ENCODE measurements at regions not wholly inside any gene's neighbourhood (a gene's known extent, or its start where the extent isn't known, plus 50 kb on each side); places are given as distances from the start of the nearest gene placed in this dataset.
A peak's percentile ranks its signal among the peaks of the same experiment; 100 is the strongest.
"Not testable (repeated sequence)": the region's sequence is repeated elsewhere in the genome, so short reads cannot be mapped to it uniquely, and the experiment has no call there.

DNA sequence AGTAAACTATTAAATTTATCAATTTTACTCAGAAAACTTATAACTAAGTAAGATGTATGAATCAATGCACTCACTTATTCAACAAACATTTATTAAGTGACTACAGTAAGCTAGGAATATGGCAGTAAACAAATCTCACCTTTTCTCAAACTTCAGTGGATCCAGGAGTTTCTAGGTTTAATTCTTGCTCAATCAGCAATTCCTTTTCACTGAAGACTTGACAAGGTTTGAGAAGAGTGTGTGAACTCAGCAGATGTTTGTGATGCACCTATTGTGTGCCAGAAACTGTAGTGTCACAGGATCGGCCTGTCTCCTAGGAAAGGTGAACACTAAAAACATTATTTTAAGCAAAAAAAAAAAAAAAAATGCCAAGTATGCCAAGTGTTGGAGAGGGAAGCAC lies 167.8 kb downstream of the ALG10 start:
- DNase-seq (ENCODE audit: low spot score) = no peak

GRCh38 chr12:34198924-34199323 lies 176.6 kb downstream of the ALG10 start:
- DNase-seq (ENCODE audit: low spot score) = no peak

GRCh38 chr12:34203866-34204620 lies 181.7 kb downstream of the ALG10 start:
- no peak for DNase-seq (ENCODE audit: low spot score)

DNA sequence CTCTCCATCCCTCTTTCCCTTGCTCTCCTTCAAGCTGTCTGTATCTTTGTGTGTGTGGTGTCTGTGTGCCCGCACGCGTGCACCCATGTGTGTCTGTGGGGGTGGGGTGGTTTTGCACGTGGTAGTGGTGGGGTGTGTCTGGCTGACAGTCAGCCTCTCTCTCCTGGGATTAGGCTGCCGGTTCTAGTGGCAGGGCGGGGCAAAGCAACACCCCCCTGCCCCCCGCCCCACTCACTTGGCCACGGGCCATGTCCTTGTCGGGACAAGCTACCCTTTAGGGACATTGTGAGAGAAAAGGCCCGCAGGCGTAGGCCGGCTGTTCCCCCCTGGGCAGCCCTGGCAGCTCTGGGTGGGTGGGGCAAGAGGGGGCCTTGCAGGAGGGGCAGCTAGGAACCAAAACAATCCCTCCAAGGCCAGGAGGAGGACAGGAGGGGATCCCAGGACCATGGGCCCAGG lies 182.6 kb downstream of the ALG10 start:
- no peak for DNase-seq (ENCODE audit: low spot score)

DNA sequence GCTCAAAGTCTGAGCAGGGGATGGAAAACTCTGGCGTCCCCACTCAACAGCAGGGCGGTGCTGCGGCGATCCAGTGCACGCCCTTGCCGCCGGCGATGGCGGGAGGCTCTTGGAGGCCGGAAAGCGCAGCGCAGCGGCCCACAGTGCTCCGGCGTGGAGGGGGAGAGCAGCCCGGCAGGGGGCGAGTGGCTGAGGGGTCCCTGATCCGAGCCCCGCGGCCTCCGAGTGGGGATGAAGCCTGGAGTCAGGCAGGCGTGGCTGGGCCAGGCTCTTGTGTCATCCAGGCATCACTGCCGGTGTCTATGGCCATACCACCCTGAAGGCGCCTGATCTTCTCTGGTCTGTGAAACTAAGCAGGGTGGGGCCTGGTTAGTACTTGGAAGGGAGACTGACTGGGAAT lies 183.1 kb downstream of the ALG10 start:
- DNase-seq (ENCODE audit: low spot score) = no peak

GRCh38 chr12:34206061-34206785 lies 183.9 kb downstream of the ALG10 start:
- no peak for DNase-seq (ENCODE audit: low spot score)

GRCh38 chr12:34207858-34208257 lies 185.6 kb downstream of the ALG10 start:
- DNase-seq (ENCODE audit: low spot score) = no peak

DNA sequence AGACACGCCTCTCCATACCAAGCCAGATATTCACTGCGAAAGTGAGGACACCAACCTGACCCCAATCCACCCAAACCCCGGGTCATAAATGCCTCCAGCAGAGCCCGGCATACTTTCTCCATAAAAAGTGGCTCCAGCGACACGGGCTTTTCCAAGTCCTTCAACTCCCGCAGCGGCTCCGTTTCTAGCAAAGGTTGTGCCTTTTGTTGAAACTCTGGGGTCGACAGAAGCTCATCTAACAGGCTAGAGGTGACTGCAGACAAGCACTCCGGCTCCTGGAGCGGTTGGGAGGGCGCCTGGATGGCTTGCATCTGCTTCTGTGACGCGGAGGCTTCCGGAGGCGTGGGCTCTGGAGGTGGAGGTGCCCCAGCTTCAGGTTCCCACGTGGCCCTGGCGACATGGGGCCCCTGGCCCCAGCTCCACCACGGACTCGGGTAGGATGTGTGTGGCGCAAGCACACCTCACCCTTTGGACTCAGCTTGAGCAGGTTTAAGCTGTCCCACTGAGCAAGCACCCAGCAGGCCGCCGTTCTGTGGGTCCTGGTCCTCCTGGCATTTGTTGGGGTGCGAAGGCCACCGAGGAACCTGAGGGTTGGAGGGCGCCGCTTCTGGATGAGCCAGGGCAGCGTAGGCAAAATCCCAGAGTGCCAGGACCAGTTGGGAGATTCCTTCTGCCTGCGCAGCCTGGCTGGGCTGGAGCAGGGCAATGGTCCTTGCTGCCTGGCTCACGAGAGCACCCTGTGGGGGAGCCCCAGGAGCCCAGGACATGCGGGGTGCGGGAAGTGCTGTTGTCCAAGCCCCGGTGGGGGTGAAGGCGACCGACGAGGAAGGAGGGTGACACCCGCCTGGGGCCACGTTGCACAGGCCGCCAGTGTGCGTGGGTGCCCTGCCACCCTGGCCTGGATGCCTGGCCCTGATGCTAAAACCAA lies 186.3 kb downstream of the ALG10 start:
- no peak for DNase-seq (ENCODE audit: low spot score)

DNA sequence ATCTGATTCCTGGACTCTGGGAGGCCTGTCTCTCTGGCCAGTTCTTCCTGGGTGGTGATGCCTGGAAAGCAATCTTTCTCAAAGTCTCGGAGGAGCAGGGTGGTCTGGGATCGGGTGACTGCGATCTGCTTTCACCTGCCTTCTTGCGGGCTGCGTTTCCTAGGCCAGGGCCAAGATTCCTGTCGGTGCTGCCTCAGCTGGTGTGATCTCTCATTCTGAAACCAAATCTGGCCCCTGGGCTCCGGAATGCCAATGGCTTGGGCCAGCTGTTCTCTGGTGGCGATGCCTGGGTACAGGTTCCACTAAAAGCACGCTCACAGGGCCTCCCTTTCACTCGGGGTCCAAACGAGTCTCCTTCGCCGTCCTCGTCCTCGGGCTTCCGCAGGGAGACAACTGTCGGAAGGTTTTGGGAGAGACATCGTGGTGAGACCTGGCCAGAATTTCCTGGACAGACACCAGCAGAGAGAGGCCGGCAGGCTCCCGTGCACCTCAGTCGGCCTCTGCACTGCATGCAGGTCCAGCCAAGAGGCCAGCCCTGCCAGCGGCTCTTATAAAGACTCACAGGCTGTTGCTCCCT lies 187.1 kb downstream of the ALG10 start:
- DNase-seq (ENCODE audit: low spot score) = no peak

GRCh38 chr12:34210183-34210582 lies 187.9 kb downstream of the ALG10 start:
- no peak for DNase-seq (ENCODE audit: low spot score)

- DNase-seq (ENCODE audit: low spot score) = no peak
Observed at GRCh38 chr12:34210689-34211530, 188.6 kb downstream of the ALG10 start.

DNA sequence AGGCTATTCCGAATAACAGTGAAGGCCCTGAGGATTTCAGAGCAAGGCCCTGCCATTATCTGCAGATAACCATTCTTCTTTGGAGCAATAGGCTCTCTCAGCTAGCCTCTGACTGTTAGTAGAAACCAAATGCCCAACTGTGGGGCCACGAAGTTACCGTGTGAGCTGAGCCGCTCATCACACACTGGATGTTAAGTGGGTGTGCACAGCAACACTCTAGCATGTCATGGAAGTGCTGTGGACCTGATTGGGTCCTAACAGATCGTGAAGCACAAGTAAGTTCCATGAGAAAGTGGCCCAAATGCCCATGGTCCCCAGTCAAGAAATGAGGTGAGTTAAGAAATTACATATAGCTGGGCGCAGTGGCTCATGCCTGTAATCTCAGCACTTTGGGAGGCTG lies 190.4 kb downstream of the ALG10 start:
- no peak for DNase-seq (ENCODE audit: low spot score)

GRCh38 chr12:34214011-34214410 lies 191.7 kb downstream of the ALG10 start:
- DNase-seq (ENCODE audit: low spot score) = no peak

- DNase-seq (ENCODE audit: low spot score) = no peak
Observed at GRCh38 chr12:34215213-34215892, 193.1 kb downstream of the ALG10 start.

- no peak for DNase-seq (ENCODE audit: low spot score)
Observed at GRCh38 chr12:34215893-34216285, 193.6 kb downstream of the ALG10 start.

DNA sequence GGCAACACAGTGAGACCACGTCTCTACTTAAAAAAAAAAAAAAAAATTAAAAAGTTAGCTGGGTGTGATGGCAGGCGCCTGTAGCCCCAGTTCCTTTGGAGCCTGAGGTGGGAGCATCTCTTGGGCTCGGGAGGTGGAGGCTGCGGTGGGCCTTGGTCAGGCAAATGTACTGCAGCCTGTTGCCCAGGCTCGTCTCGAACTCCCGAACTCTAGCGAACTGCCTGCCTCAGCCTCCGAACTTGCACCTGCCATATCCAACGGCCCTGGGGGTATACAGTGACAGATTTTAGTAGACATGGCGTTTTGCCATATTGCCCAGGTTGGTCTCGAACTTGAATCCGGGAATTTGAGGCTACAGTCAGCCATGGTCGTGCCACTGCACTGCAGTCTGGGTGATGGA lies 195.4 kb downstream of the ALG10 start:
- no peak for DNase-seq (ENCODE audit: low spot score)

GRCh38 chr12:34218193-34219045 lies 196.1 kb downstream of the ALG10 start:
- DNase-seq (ENCODE audit: low spot score) = peak; percentile 62

DNA sequence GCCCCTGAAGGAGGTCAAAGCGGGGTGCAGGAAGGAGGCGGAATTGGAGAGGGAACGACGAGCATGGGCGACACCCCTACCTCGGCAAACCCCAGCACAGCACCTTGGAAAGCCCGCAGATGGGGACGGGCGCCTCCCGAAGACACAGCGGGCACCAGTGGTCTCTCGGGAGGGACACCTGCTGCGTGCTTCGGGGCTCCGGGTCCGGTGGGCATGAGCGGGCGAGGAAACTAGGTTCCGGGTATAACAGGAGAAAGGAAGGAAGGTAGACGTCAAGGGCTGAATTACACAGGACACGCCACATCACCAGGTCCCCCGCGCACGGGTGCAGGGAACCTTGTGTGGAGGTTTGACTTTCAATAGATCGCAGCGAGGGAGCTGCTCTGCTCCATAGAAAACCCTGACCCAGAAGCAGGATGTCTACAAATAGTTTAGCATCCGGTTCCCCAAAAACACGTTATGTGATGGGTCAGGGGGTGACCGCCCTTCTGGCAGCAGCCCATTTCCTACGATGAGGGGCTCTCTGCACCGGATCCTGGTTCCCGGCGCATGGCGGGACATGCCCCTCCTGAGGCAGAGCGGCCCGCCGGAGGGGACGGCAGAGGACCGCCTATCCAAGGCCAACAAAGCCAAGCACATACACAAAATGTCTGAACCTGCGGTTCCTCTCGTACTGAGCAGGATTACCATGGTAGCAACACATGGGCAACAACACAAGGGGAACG lies 196.9 kb downstream of the ALG10 start:
- no peak for DNase-seq (ENCODE audit: low spot score)

- not testable (repeated sequence) for DNase-seq (ENCODE audit: low spot score)
Observed at GRCh38 chr12:34220079-34220478, 197.8 kb downstream of the ALG10 start.
